ENCODE measurements at regions not wholly inside any gene's neighbourhood (a gene's known extent, or its start where the extent isn't known, plus 50 kb on each side); places are given as distances from the start of the nearest gene placed in this dataset.

GRCh38 chr10:29931833-29932232, 127.6 kb downstream of the JCAD start:
- Histone ChIP-seq H3K9ac (ENCODE audit: insufficient read depth in 1 of 2, low read depth in 2 of 2, low read length in 2 of 2) (no peak overlapping the region), H4K20me1 (replicated peaks; ENCODE audit: control insufficient read depth, insufficient read depth, low read length) (no peaks in the 10 kb centered on the region), H3K79me2 (ENCODE audit: control insufficient read depth, insufficient read depth, low read length) (no peaks in the 10 kb centered on the region), H3K27me3 (ENCODE audit: control insufficient read depth in 2 of 2, insufficient read depth in 2 of 2, low read length in 2 of 2) (peaks cover 0 to 5% of the 10 kb centered on the region in 2 experiments; a peak in 3 of 5 replicates), H3K9me1 (ENCODE audit: control insufficient read depth, insufficient read depth, low read length) (no peaks in the 10 kb centered on the region), H3K36me3 (ENCODE audit: control insufficient read depth, insufficient read depth, low read length) (no peaks in the 10 kb centered on the region), H3K4me1 (replicated peaks in 1 of 2; ENCODE audit: control insufficient read depth in 2 of 2, insufficient read depth in 2 of 2, low read length in 2 of 2) (no peaks in the 10 kb centered on the region), H3K4me3 (no peak overlapping the region), H2AFZ (ENCODE audit: low read depth, low read length) (no peak overlapping the region), H3K27ac (ENCODE audit: extremely low read depth, low read depth, low read length) (no peak overlapping the region), H3K9me3 (replicated peaks; ENCODE audit: control insufficient read depth, insufficient read depth, low read depth, low read length) (no peaks in the 10 kb centered on the region), H3K4me2 (ENCODE audit: insufficient read depth, low read length) (no peak overlapping the region)
- WGBS (ENCODE audit: insufficient coverage, low coverage, missing lambda C conversion rate), result 0% methylated on average over 2 of the region's 2 CpGs
- ATAC-seq (no peak), DNase-seq (ENCODE audit: extremely low read depth in 1 of 4, low spot score in 3 of 4) (no peak), FAIRE-seq (no peak)
- ChIA-PET CTCF (ENCODE audit: low intra/inter-chr PET ratio) (no interaction called here), POLR2A (interaction anchor here (0.6 kb wide), 1 partner anchor 15 kb away, joined by 4 read pairs; no protein-coding TSS in a partner anchor)
- in situ Hi-C loops (cut with MboI), result no loop called here
- intact Hi-C loops (cut with micrococcal nuclease), result no loop called here
- no TSS peak for BruUV-seq (replicated peaks)
- TF ChIP-seq STAT5A (IDR thresholded peaks at IDR 0.05; ENCODE audit: borderline replicate concordance, low read length) (no peak), POLR2H (tag; IDR thresholded peaks at IDR 0.05; ENCODE audit: low read depth) (no peak), MBD1 (CRISPR knock-in tag; IDR thresholded peaks at IDR 0.05) (no peak), HMG20B (CRISPR knock-in tag; IDR thresholded peaks at IDR 0.05) (no peak), NCOA1 (IDR thresholded peaks at IDR 0.05; ENCODE audit: low read depth) (no peak), ZNF740 (CRISPR knock-in tag; IDR thresholded peaks at IDR 0.05) (no peak), ZNF740 (tag; IDR thresholded peaks at IDR 0.05) (no peak), CTCF (IDR thresholded peaks at IDR 0.05 in 2 of 3, conservative IDR thresholded peaks at IDR 0.05 in 1 of 3; ENCODE audit: insufficient read depth in 2 of 3, low read depth in 1 of 3, low read length in 3 of 3) (no peak), RNF2 (IDR thresholded peaks at IDR 0.05) (no peak), CUX1 (CRISPR knock-in tag; IDR thresholded peaks at IDR 0.05) (no peak), KDM2B (CRISPR knock-in tag; IDR thresholded peaks at IDR 0.05) (no peak)

All from K562 (cell line).